ENCODE measurements at regions not wholly inside any gene's neighbourhood (a gene's known extent, or its start where the extent isn't known, plus 50 kb on each side); places are given as distances from the start of the nearest gene placed in this dataset.

GRCh38 chr2:31736695-31737454, 156.1 kb upstream of the SRD5A2 start:
- no peak overlapping the region for H3K27ac Mint-ChIP-seq
- Histone ChIP-seq H3K27me3 (ENCODE audit: control insufficient read depth, insufficient read depth, low read length) (peaks cover under 1% of the 10 kb centered on the region), H3K9me3 (ENCODE audit: control insufficient read depth in 2 of 2, low read length in 2 of 2) (no peaks in the 10 kb centered on the region), H3K27ac (ENCODE audit: insufficient read depth, low read length, poor library complexity, severe bottlenecking) (no peak overlapping the region), H3K4me3 (ENCODE audit: low read depth, low read length) (no peak overlapping the region), H3K4me1 (ENCODE audit: control insufficient read depth, insufficient read depth, low read length, poor library complexity, severe bottlenecking) (no peaks in the 10 kb centered on the region), H3K36me3 (ENCODE audit: control insufficient read depth, insufficient read depth, low read length) (no peaks in the 10 kb centered on the region)
- DNase-seq (no peak), ATAC-seq (ENCODE audit: low read depth in 2 of 2) (no peak)
- no peaks in the 10 kb centered on the region for H3K4me1 Mint-ChIP-seq
- H3K36me3 Mint-ChIP-seq = no peaks in the 10 kb centered on the region
- H3K9me3 Mint-ChIP-seq = peaks cover 0 to 15% (median 1%) of the 10 kb centered on the region in 7 donors
- no peaks in the 10 kb centered on the region for H3K27me3 Mint-ChIP-seq
- H3K4me3 Mint-ChIP-seq = no peak overlapping the region

- Histone ChIP-seq H3K9me3 (ENCODE audit: control insufficient read depth in 2 of 2, low read length in 2 of 2) (no peaks in the 10 kb centered on the region), H3K36me3 (ENCODE audit: control insufficient read depth, insufficient read depth, low read length) (no peaks in the 10 kb centered on the region), H3K4me1 (ENCODE audit: control insufficient read depth, insufficient read depth, low read length, poor library complexity, severe bottlenecking) (no peaks in the 10 kb centered on the region), H3K27ac (ENCODE audit: insufficient read depth, low read length, poor library complexity, severe bottlenecking) (no peak overlapping the region), H3K27me3 (ENCODE audit: control insufficient read depth, insufficient read depth, low read length) (peaks cover 4% of the 10 kb centered on the region), H3K4me3 (ENCODE audit: low read depth, low read length) (no peak overlapping the region)
- Mint-ChIP-seq H3K27ac (no peak overlapping the region), H3K4me1 (no peaks in the 10 kb centered on the region), H3K9me3 (peaks cover 0 to 21% (median 1%) of the 10 kb centered on the region in 7 donors), H3K36me3 (no peaks in the 10 kb centered on the region), H3K27me3 (no peaks in the 10 kb centered on the region), H3K4me3 (no peak overlapping the region)
- no peak for DNase-seq
- ATAC-seq (ENCODE audit: low read depth in 2 of 2) = no peak
Measured at GRCh38 chr2:31735716-31736115, 155.0 kb upstream of the SRD5A2 start.

GRCh38 chr2:31729442-31730092, 148.8 kb upstream of the SRD5A2 start:
- Histone ChIP-seq H3K4me1 (ENCODE audit: control insufficient read depth, insufficient read depth, low read length, poor library complexity, severe bottlenecking) (no peaks in the 10 kb centered on the region), H3K9me3 (ENCODE audit: control insufficient read depth in 2 of 2, low read length in 2 of 2) (no peaks in the 10 kb centered on the region), H3K36me3 (ENCODE audit: control insufficient read depth, insufficient read depth, low read length) (no peaks in the 10 kb centered on the region), H3K27ac (ENCODE audit: insufficient read depth, low read length, poor library complexity, severe bottlenecking) (no peak overlapping the region), H3K27me3 (ENCODE audit: control insufficient read depth, insufficient read depth, low read length) (peaks cover 4% of the 10 kb centered on the region), H3K4me3 (ENCODE audit: low read depth, low read length) (no peak overlapping the region)
- peaks cover 9% of the 10 kb centered on the region for H3K27me3 Mint-ChIP-seq
- H3K4me3 Mint-ChIP-seq = no peak overlapping the region
- no peak overlapping the region for H3K27ac Mint-ChIP-seq
- no peaks in the 10 kb centered on the region for H3K4me1 Mint-ChIP-seq
- ATAC-seq (ENCODE audit: low read depth in 2 of 2) (no peak), DNase-seq (no peak)
- H3K9me3 Mint-ChIP-seq = peaks cover 0 to 21% (median 2%) of the 10 kb centered on the region in 7 donors
- H3K36me3 Mint-ChIP-seq = no peaks in the 10 kb centered on the region

- peaks cover 12% of the 10 kb centered on the region for H3K27me3 Mint-ChIP-seq
Measured at GRCh38 chr2:31729065-31729439, 148.3 kb upstream of the SRD5A2 start.

GRCh38 chr2:31728406-31729064, 147.8 kb upstream of the SRD5A2 start:
- ATAC-seq (ENCODE audit: low read depth in 2 of 2) = no peak
- Histone ChIP-seq H3K36me3 (ENCODE audit: control insufficient read depth, insufficient read depth, low read length) (no peaks in the 10 kb centered on the region), H3K27me3 (ENCODE audit: control insufficient read depth, insufficient read depth, low read length) (peaks cover 4% of the 10 kb centered on the region), H3K4me3 (ENCODE audit: low read depth, low read length) (no peak overlapping the region), H3K9me3 (ENCODE audit: control insufficient read depth in 2 of 2, low read length in 2 of 2) (no peaks in the 10 kb centered on the region), H3K27ac (ENCODE audit: insufficient read depth, low read length, poor library complexity, severe bottlenecking) (no peak overlapping the region), H3K4me1 (ENCODE audit: control insufficient read depth, insufficient read depth, low read length, poor library complexity, severe bottlenecking) (no peaks in the 10 kb centered on the region)
- Mint-ChIP-seq H3K36me3 (no peaks in the 10 kb centered on the region), H3K27ac (no peak overlapping the region), H3K4me3 (no peak overlapping the region), H3K27me3 (peaks cover 12% of the 10 kb centered on the region), H3K9me3 (peaks cover 0 to 21% (median 2%) of the 10 kb centered on the region in 7 donors), H3K4me1 (no peaks in the 10 kb centered on the region)
- DNase-seq = no peak

More at GRCh38 chr2:31729065-31729439, 148.3 kb upstream of the SRD5A2 start:
- DNase-seq (no peak), ATAC-seq (ENCODE audit: low read depth in 2 of 2) (no peak)
- Mint-ChIP-seq H3K36me3 (no peaks in the 10 kb centered on the region), H3K4me3 (no peak overlapping the region), H3K27ac (no peak overlapping the region), H3K9me3 (peaks cover 0 to 21% (median 2%) of the 10 kb centered on the region in 7 donors), H3K4me1 (no peaks in the 10 kb centered on the region)
- H3K27me3 ChIP-seq (ENCODE audit: control insufficient read depth, insufficient read depth, low read length) = peaks cover 4% of the 10 kb centered on the region
- no peaks in the 10 kb centered on the region for H3K9me3 ChIP-seq (ENCODE audit: control insufficient read depth in 2 of 2, low read length in 2 of 2)
- no peak overlapping the region for H3K4me3 ChIP-seq (ENCODE audit: low read depth, low read length)
- no peaks in the 10 kb centered on the region for H3K4me1 ChIP-seq (ENCODE audit: control insufficient read depth, insufficient read depth, low read length, poor library complexity, severe bottlenecking)
- no peaks in the 10 kb centered on the region for H3K36me3 ChIP-seq (ENCODE audit: control insufficient read depth, insufficient read depth, low read length)
- no peak overlapping the region for H3K27ac ChIP-seq (ENCODE audit: insufficient read depth, low read length, poor library complexity, severe bottlenecking)

GRCh38 chr2:31726457-31726856, 145.7 kb upstream of the SRD5A2 start:
- H3K4me3 Mint-ChIP-seq = no peak overlapping the region

GRCh38 chr2:31725444-31725843, 144.7 kb upstream of the SRD5A2 start:
- peaks cover 0 to 8% (median 1%) of the 10 kb centered on the region in 7 donors for H3K9me3 Mint-ChIP-seq
- no peaks in the 10 kb centered on the region for H3K36me3 Mint-ChIP-seq
- no peaks in the 10 kb centered on the region for H3K27me3 ChIP-seq (ENCODE audit: control insufficient read depth, insufficient read depth, low read length)
- no peak for ATAC-seq (ENCODE audit: low read depth in 2 of 2)
- no peak for DNase-seq
- H3K4me3 ChIP-seq (ENCODE audit: low read depth, low read length) = no peak overlapping the region
- H3K4me1 ChIP-seq (ENCODE audit: control insufficient read depth, insufficient read depth, low read length, poor library complexity, severe bottlenecking) = no peaks in the 10 kb centered on the region
- no peaks in the 10 kb centered on the region for H3K36me3 ChIP-seq (ENCODE audit: control insufficient read depth, insufficient read depth, low read length)
- no peaks in the 10 kb centered on the region for H3K9me3 ChIP-seq (ENCODE audit: control insufficient read depth in 2 of 2, low read length in 2 of 2)
- H3K27ac Mint-ChIP-seq = no peak overlapping the region
- H3K4me3 Mint-ChIP-seq = peak overlapping the region in 1 of 4 donors; percentile 14
- no peak overlapping the region for H3K27ac ChIP-seq (ENCODE audit: insufficient read depth, low read length, poor library complexity, severe bottlenecking)
- peaks cover 29% of the 10 kb centered on the region for H3K27me3 Mint-ChIP-seq
- no peaks in the 10 kb centered on the region for H3K4me1 Mint-ChIP-seq

More at GRCh38 chr2:31726457-31726856, 145.7 kb upstream of the SRD5A2 start:
- Histone ChIP-seq H3K36me3 (ENCODE audit: control insufficient read depth, insufficient read depth, low read length) (no peaks in the 10 kb centered on the region), H3K9me3 (ENCODE audit: control insufficient read depth in 2 of 2, low read length in 2 of 2) (no peaks in the 10 kb centered on the region), H3K27me3 (ENCODE audit: control insufficient read depth, insufficient read depth, low read length) (peaks cover 1% of the 10 kb centered on the region), H3K4me3 (ENCODE audit: low read depth, low read length) (no peak overlapping the region), H3K4me1 (ENCODE audit: control insufficient read depth, insufficient read depth, low read length, poor library complexity, severe bottlenecking) (no peaks in the 10 kb centered on the region), H3K27ac (ENCODE audit: insufficient read depth, low read length, poor library complexity, severe bottlenecking) (no peak overlapping the region)
- H3K4me1 Mint-ChIP-seq = no peaks in the 10 kb centered on the region
- H3K27ac Mint-ChIP-seq = no peak overlapping the region
- peaks cover 26% of the 10 kb centered on the region for H3K27me3 Mint-ChIP-seq
- H3K9me3 Mint-ChIP-seq = peaks cover 0 to 5% (median 2%) of the 10 kb centered on the region in 7 donors
- H3K36me3 Mint-ChIP-seq = no peaks in the 10 kb centered on the region
- no peak for DNase-seq
- ATAC-seq (ENCODE audit: low read depth in 2 of 2) = no peak

Data from CD4-positive, CD25-positive, alpha-beta regulatory T cell (primary cell).